Caco-2 (cell line): ENCODE measurements at regions not wholly inside any gene's neighbourhood (a gene's known extent, or its start where the extent isn't known, plus 50 kb on each side); places are given as distances from the start of the nearest gene placed in this dataset.

Experiments used
- BruUV-seq: library from RNA; stranded (reverse); fragments of 400-500 nt; replicated peaks from 2 replicates; lab custom pipeline; 2021; lab: Mats Ljungman, UMichigan
- CTCF ChIA-PET: fragments of 300-600 bp; sonication (Branson Sonifier 250); formaldehyde crosslinking; loops from one replicate; lab custom pipeline; 2022; ENCODE audit warnings: antibody characterized with exemption; lab: Charles Lee
- POLR2A ChIA-PET: fragments of 300-600 bp; sonication (Branson Sonifier 250); formaldehyde crosslinking; loops from one replicate; lab custom pipeline; 2022; ENCODE audit warnings: antibody characterized with exemption; lab: Charles Lee
- DNase-seq, 2 experiments: peaks; one replicate each; pipeline versions ENCODE4 v3.0.0 to v3.0.0-alpha.2; 2020 to 2022
- H3K27me3 ChIP-seq: replicated peaks from 2 replicates; pipeline ENCODE4 v1.6.0; 2011; ENCODE audit warnings: low read length; ENCODE audit not compliant: control insufficient read depth, insufficient read depth
- H3K36me3 ChIP-seq: 2 replicates; pipeline ENCODE4 v1.5.1; 2011; ENCODE audit warnings: low read length; ENCODE audit not compliant: control insufficient read depth, insufficient read depth
- H3K4me1 ChIP-seq: fragments of 250-450 bp; sonication (Bioruptor Pico); 2 replicates; pipeline ENCODE4 v1.5.1; 2020; ENCODE audit warnings: mild to moderate bottlenecking
- H3K4me3 ChIP-seq: 2 replicates; pipeline ENCODE4 v1.5.1; 2011; ENCODE audit warnings: low read depth, mild to moderate bottlenecking, control low read depth, low read length
- H3K9me3 ChIP-seq: fragments of 250-450 bp; sonication (Bioruptor Pico); 2 replicates; pipeline ENCODE4 v1.5.1; 2020; ENCODE audit warnings: mild to moderate bottlenecking, moderate library complexity
- H3K27ac Mint-ChIP-seq: one replicate; pipeline ENCODE4 v1.8.0; 2022; ENCODE audit warnings: mixed read lengths; ENCODE audit not compliant: unreplicated experiment
- H3K27me3 Mint-ChIP-seq: one replicate; pipeline ENCODE4 v1.8.0; 2022; ENCODE audit warnings: mixed read lengths; ENCODE audit not compliant: insufficient read depth, unreplicated experiment
- H3K36me3 Mint-ChIP-seq: one replicate; pipeline ENCODE4 v1.8.0; 2022; ENCODE audit warnings: mild to moderate bottlenecking, mixed read lengths; ENCODE audit not compliant: insufficient read depth, unreplicated experiment
- H3K4me1 Mint-ChIP-seq: one replicate; pipeline ENCODE4 v1.8.0; 2022; ENCODE audit warnings: low read depth, mixed read lengths; ENCODE audit not compliant: unreplicated experiment
- H3K4me3 Mint-ChIP-seq: one replicate; pipeline ENCODE4 v1.8.0; 2022; ENCODE audit warnings: mild to moderate bottlenecking, moderate library complexity, mixed read lengths; ENCODE audit not compliant: unreplicated experiment
- H3K9me3 Mint-ChIP-seq: one replicate; pipeline ENCODE4 v1.8.0; 2022; ENCODE audit warnings: mixed read lengths; ENCODE audit not compliant: unreplicated experiment
- intact Hi-C: fragments of 100-400 bp; cut with micrococcal nuclease; formaldehyde crosslinking; loops from one replicate; pipeline ENCODE4 v1.10.0; 2022; ENCODE audit not compliant: unreplicated experiment
- TF ChIP-seq, protein P1 (sequence below), 2 experiments: fragments of 200-600 bp in 1 of 2; IDR thresholded peaks; 1 replicate in 1 of 2; 2 replicates in 1 of 2; pipeline versions ENCODE4 v1.5.1 to v1.8.0; 2011 to 2022; ENCODE audit warnings: antibody characterized with exemption in 1 of 2, control low read depth in 1 of 2, inconsistent platforms in 1 of 2, low read depth in 1 of 2, low read length in 1 of 2, mild to moderate bottlenecking in 1 of 2, moderate library complexity in 1 of 2; ENCODE audit not compliant: insufficient read depth in 1 of 2, severe bottlenecking in 1 of 2, unreplicated experiment in 1 of 2

DNA sequence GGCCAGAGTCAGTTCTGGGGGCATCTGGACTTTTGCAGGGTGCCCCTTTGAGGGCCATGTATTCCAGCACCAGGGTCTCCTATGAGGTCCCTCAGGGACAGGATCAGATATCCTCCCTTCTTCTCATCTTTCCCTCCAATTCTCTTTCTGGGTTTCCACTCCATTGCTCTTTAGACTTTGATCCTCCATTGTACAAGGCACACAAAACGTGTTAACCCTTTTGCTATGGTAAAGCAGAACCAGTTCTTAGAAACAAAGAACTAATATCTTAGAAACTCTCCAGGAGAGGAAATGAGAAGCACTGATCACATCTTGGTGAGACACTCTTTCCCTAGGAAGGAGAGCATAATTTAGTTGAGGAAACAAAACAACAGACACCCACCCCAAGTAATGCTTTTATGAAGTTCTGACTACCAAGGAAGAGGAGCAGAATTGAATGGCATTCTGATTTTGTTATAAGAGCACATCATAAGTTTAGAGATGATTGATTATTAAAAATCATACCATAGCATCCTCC lies 200.7 kb upstream of the NPY2R start:
- Mint-ChIP-seq H3K36me3 (no peaks in the 10 kb centered on the region), H3K9me3 (peaks cover 10% of the 10 kb centered on the region), H3K4me1 (no peaks in the 10 kb centered on the region), H3K27ac (no peak overlapping the region), H3K27me3 (peaks cover 7% of the 10 kb centered on the region), H3K4me3 (no peak overlapping the region)
- TF ChIP-seq, protein P1, sequence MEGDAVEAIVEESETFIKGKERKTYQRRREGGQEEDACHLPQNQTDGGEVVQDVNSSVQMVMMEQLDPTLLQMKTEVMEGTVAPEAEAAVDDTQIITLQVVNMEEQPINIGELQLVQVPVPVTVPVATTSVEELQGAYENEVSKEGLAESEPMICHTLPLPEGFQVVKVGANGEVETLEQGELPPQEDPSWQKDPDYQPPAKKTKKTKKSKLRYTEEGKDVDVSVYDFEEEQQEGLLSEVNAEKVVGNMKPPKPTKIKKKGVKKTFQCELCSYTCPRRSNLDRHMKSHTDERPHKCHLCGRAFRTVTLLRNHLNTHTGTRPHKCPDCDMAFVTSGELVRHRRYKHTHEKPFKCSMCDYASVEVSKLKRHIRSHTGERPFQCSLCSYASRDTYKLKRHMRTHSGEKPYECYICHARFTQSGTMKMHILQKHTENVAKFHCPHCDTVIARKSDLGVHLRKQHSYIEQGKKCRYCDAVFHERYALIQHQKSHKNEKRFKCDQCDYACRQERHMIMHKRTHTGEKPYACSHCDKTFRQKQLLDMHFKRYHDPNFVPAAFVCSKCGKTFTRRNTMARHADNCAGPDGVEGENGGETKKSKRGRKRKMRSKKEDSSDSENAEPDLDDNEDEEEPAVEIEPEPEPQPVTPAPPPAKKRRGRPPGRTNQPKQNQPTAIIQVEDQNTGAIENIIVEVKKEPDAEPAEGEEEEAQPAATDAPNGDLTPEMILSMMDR (IDR thresholded peaks at IDR 0.05; ENCODE audit: insufficient read depth in 1 of 2, low read depth in 1 of 2, low read length in 1 of 2, severe bottlenecking in 1 of 2, unreplicated experiment in 1 of 2), result no peak
- ChIA-PET CTCF (no interaction called here), POLR2A (no interaction called here)
- H3K9me3 ChIP-seq, result no peaks in the 10 kb centered on the region
- H3K4me1 ChIP-seq, result no peaks in the 10 kb centered on the region
- no peaks in the 10 kb centered on the region for H3K36me3 ChIP-seq
- H3K27me3 ChIP-seq, result no peaks in the 10 kb centered on the region
- DNase-seq, result no peak
- BruUV-seq, result no TSS peak
- intact Hi-C loops, result no loop called here
- no peak overlapping the region for H3K4me3 ChIP-seq

DNA sequence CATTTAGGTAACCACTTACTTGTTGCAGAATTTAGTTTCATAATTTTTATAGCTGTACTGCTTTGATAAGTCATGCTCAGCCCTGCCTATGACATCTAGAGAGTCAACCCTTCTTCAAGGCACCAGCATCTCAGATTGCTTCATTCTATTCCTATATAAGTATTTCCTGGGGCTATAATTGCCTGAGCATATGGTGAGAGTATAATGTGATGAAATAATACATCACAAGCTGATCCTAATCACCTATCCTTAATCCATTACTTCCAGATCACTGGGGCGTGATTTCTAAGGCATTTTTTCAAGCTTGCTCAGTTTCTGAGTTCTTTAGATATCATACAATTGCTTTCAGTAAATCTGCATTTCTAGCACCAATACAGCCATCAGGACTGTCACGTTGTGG lies 200.0 kb upstream of the NPY2R start:
- Histone ChIP-seq H3K9me3 (no peaks in the 10 kb centered on the region), H3K4me1 (no peaks in the 10 kb centered on the region), H3K4me3 (no peak overlapping the region), H3K27me3 (no peaks in the 10 kb centered on the region), H3K36me3 (no peaks in the 10 kb centered on the region)
- BruUV-seq, result no TSS peak
- Mint-ChIP-seq H3K27me3 (peaks cover 7% of the 10 kb centered on the region), H3K4me1 (no peaks in the 10 kb centered on the region), H3K36me3 (no peaks in the 10 kb centered on the region), H3K4me3 (no peak overlapping the region), H3K27ac (no peak overlapping the region), H3K9me3 (peaks cover 10% of the 10 kb centered on the region)
- ChIA-PET CTCF (no interaction called here), POLR2A (no interaction called here)
- no peak for DNase-seq
- intact Hi-C loops, result no loop called here
- TF ChIP-seq, protein P1 (IDR thresholded peaks at IDR 0.05; ENCODE audit: insufficient read depth in 1 of 2, low read depth in 1 of 2, low read length in 1 of 2, severe bottlenecking in 1 of 2, unreplicated experiment in 1 of 2), result no peak

DNA sequence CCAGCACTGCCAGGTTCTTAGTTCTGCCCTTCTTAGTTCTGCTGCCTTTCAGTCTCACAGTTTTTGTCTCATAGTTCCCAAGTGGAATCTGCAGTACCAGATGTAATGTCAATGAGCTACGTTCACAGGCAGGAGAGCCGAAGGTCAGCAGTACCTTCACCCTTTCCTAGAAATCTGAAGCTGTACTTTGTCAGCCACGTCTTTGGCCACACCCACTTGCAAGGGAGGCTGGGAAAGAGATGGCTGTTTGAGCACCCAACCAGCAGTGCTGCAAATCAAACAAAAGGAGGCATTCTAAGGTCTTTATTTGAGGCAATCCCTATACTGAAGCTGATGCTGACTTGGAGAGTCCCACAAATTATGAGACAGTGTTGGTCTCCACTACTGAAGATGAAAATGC lies 199.1 kb upstream of the NPY2R start:
- DNase-seq, result no peak
- H3K4me3 Mint-ChIP-seq, result no peak overlapping the region
- H3K9me3 ChIP-seq, result no peaks in the 10 kb centered on the region
- ChIA-PET POLR2A (no interaction called here), CTCF (no interaction called here)
- no peaks in the 10 kb centered on the region for H3K27me3 ChIP-seq
- H3K9me3 Mint-ChIP-seq, result peaks cover 10% of the 10 kb centered on the region
- BruUV-seq, result no TSS peak
- intact Hi-C loops, result no loop called here
- no peaks in the 10 kb centered on the region for H3K4me1 ChIP-seq
- TF ChIP-seq, protein P1 (IDR thresholded peaks at IDR 0.05; ENCODE audit: insufficient read depth in 1 of 2, low read depth in 1 of 2, low read length in 1 of 2, severe bottlenecking in 1 of 2, unreplicated experiment in 1 of 2), result no peak
- H3K36me3 ChIP-seq, result no peaks in the 10 kb centered on the region
- no peak overlapping the region for H3K27ac Mint-ChIP-seq
- no peak overlapping the region for H3K4me3 ChIP-seq
- no peaks in the 10 kb centered on the region for H3K36me3 Mint-ChIP-seq
- no peaks in the 10 kb centered on the region for H3K4me1 Mint-ChIP-seq
- peaks cover 7% of the 10 kb centered on the region for H3K27me3 Mint-ChIP-seq
